ENCODE measurements at regions not wholly inside any gene's neighbourhood (a gene's known extent, or its start where the extent isn't known, plus 50 kb on each side); places are given as distances from the start of the nearest gene placed in this dataset.

- intact Hi-C loops (cut with DNase I; ENCODE audit: low total_unique reads): no loop called here
- TF ChIP-seq CTCF (IDR thresholded peaks at IDR 0.05) (no peak), EP300 (IDR thresholded peaks at IDR 0.05) (no peak), POLR2AphosphoS5 (IDR thresholded peaks at IDR 0.05) (no peak), POLR2A (IDR thresholded peaks at IDR 0.05) (no peak)
- DNase-seq: no peak
- H3K27ac ChIP-seq: no peak overlapping the region
- WGBS, 5 donors: 81 to 89% (median 86%) methylated on average over 5 to 6 of the region's 6 CpGs
- no peaks in the 10 kb centered on the region for H3K9me3 ChIP-seq
- no peaks in the 10 kb centered on the region for H3K27me3 ChIP-seq
- no peaks in the 10 kb centered on the region for H3K4me1 ChIP-seq
- no peak overlapping the region for H3K4me3 ChIP-seq
- H3K36me3 ChIP-seq: no peaks in the 10 kb centered on the region
Measured at GRCh38 chr9:1362845-1363244, 312.7 kb downstream of the DMRT2 start.

- H3K27ac ChIP-seq: no peak overlapping the region
- H3K36me3 ChIP-seq: no peaks in the 10 kb centered on the region
- H3K4me1 ChIP-seq: no peaks in the 10 kb centered on the region
- no peaks in the 10 kb centered on the region for H3K9me3 ChIP-seq
- H3K4me3 ChIP-seq: no peak overlapping the region
- WGBS, 5 donors: 76 to 93% (median 86%) methylated on average over 2 of the region's 2 CpGs
- no peak for DNase-seq
- no peaks in the 10 kb centered on the region for H3K27me3 ChIP-seq
- intact Hi-C loops (cut with DNase I; ENCODE audit: low total_unique reads): no loop called here
- TF ChIP-seq EP300 (IDR thresholded peaks at IDR 0.05): no peak
- TF ChIP-seq POLR2A (IDR thresholded peaks at IDR 0.05): no peak
- no peak for TF ChIP-seq POLR2AphosphoS5 (IDR thresholded peaks at IDR 0.05)
- no peak for TF ChIP-seq CTCF (IDR thresholded peaks at IDR 0.05)
Measured at GRCh38 chr9:1366276-1366675, 316.1 kb downstream of the DMRT2 start.

- 63 to 71% (median 66%) methylated on average over 1 of the region's 1 CpG for WGBS, 5 donors
- TF ChIP-seq CTCF (IDR thresholded peaks at IDR 0.05) (no peak), POLR2AphosphoS5 (IDR thresholded peaks at IDR 0.05) (no peak), EP300 (IDR thresholded peaks at IDR 0.05) (no peak), POLR2A (IDR thresholded peaks at IDR 0.05) (no peak)
- no peak for DNase-seq
- Histone ChIP-seq H3K4me1 (no peaks in the 10 kb centered on the region), H3K36me3 (no peaks in the 10 kb centered on the region), H3K9me3 (no peaks in the 10 kb centered on the region), H3K27ac (no peak overlapping the region), H3K4me3 (no peak overlapping the region), H3K27me3 (no peaks in the 10 kb centered on the region)
- intact Hi-C loops (cut with DNase I; ENCODE audit: low total_unique reads): no loop called here
Measured at GRCh38 chr9:1369297-1369696, 319.1 kb downstream of the DMRT2 start.

- H3K4me3 ChIP-seq: no peak overlapping the region
- DNase-seq: no peak
- no peak for TF ChIP-seq EP300 (IDR thresholded peaks at IDR 0.05)
- 63 to 67% (median 65%) methylated on average over 5 of the region's 5 CpGs for WGBS, 5 donors
- H3K9me3 ChIP-seq: no peaks in the 10 kb centered on the region
- H3K27ac ChIP-seq: no peak overlapping the region
- no peaks in the 10 kb centered on the region for H3K4me1 ChIP-seq
- intact Hi-C loops (cut with DNase I; ENCODE audit: low total_unique reads): no loop called here
- no peaks in the 10 kb centered on the region for H3K36me3 ChIP-seq
- H3K27me3 ChIP-seq: no peaks in the 10 kb centered on the region
Measured at GRCh38 chr9:1373445-1373844, 323.3 kb downstream of the DMRT2 start.

GRCh38 chr9:1383899-1384455, 333.8 kb downstream of the DMRT2 start:
- Histone ChIP-seq H3K9me3 (no peaks in the 10 kb centered on the region), H3K27ac (no peak overlapping the region), H3K27me3 (no peaks in the 10 kb centered on the region), H3K4me3 (no peak overlapping the region), H3K36me3 (no peaks in the 10 kb centered on the region), H3K4me1 (no peaks in the 10 kb centered on the region)
- TF ChIP-seq EP300 (IDR thresholded peaks at IDR 0.05) (no peak), CTCF (IDR thresholded peaks at IDR 0.05) (no peak), POLR2A (IDR thresholded peaks at IDR 0.05) (no peak), POLR2AphosphoS5 (IDR thresholded peaks at IDR 0.05) (no peak)
- intact Hi-C loops (cut with DNase I; ENCODE audit: low total_unique reads): no loop called here
- 57 to 73% (median 68%) methylated on average over 4 of the region's 4 CpGs for WGBS, 5 donors
- DNase-seq: no peak

All from stomach (tissue), 8 donors.